ENCODE measurements at regions not wholly inside any gene's neighbourhood (a gene's known extent, or its start where the extent isn't known, plus 50 kb on each side); places are given as distances from the start of the nearest gene placed in this dataset.
A peak's percentile ranks its signal among the peaks of the same experiment; 100 is the strongest.

DNA sequence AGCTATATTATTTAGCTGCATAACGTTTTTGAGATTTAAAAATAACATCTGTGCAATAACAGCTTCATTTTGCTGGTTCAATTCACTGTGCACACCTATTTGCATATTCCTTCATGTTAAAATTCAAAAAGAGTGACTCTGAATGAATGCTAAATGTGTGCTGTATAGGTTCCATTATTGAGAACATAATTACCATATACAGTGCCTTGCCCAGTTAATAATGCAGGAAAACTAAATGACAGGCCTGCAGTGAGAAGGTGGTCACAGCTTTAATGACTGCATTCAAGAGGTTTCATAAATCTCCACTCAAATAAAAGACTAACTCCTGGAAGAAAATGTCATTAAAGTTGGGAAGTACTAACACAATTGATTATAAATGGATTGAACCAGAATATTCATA is 1183.2 kb upstream of the ADGRL3 start:
- DNase-seq (ENCODE audit: low spot score): no peak
- intact Hi-C loops (cut with DNase I): no loop called here
- no peak for ATAC-seq

DNA sequence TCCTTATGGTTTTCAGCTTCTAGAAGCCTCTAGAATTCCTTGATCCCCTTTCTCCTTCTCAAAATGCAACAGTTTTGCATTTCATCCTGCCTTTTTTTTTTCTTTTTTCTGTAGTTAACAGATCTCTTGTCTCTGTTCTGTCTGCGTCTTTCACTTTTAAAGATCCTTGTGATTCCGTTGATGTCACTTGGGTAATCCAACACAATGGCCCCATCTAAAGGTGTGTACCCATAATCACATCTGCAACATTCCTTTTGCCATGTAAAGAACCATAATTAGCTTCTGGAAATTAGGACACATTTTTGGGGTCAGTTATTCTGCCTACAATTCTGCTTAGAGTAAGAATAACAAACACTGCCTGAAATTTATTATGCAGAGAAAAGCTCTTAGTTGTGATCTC is 1180.9 kb upstream of the ADGRL3 start:
- ATAC-seq (no peak), DNase-seq (ENCODE audit: low spot score) (no peak)

DNA sequence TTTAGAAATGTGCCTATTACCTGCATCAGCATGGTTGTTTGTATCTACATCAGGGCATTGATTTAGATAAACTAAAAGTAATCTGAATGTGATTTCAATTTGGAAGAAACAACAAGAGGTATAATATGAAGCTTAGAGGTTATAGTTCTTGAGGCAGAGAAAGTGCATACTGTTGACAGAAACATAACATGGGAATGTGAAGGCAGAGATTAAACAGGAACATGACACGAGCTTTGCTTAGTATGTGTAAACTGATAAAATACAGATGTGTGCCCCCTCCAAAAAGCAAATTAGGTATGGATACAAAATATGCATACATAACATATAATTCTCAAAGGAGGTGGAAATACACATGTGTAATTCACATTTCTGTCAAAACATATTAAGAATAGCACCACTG is 1180.2 kb upstream of the ADGRL3 start:
- no peak for DNase-seq (ENCODE audit: low spot score)
- intact Hi-C loops (cut with DNase I): no loop called here
- ATAC-seq: no peak

More for the DNA sequence above, 1180.9 kb upstream of the ADGRL3 start:
- intact Hi-C loops (cut with DNase I): no loop called here

DNA sequence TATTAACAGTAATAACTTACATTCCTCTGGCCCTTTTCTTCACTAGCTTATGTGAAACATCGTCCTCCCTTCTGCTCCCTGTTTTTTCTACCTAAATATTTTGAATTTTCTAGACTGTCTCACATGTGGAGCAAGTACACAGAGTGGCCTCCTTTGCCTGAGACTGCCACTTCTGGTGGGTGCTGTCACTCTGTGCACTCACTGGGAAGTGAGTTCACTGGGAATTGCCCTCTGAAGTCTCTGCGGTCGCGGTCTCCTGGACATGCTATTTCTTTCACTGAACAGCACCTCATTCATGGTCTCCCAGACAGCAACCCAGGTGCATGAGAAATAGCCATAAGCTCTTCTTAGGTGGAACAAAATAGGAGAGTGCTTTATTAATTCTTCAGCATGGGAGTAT is 1179.7 kb upstream of the ADGRL3 start:
- ATAC-seq: no peak
- intact Hi-C loops (cut with DNase I): no loop called here

GRCh38 chr4:60033826-60034225 is 1166.3 kb upstream of the ADGRL3 start:
- DNase-seq (ENCODE audit: low spot score): no peak
- no peak for ATAC-seq
- intact Hi-C loops (cut with DNase I): no loop called here

More for the DNA sequence above, 1179.7 kb upstream of the ADGRL3 start:
- DNase-seq (ENCODE audit: low spot score): no peak

- intact Hi-C loops (cut with DNase I): no loop called here
- no peak for ATAC-seq
- no peak for DNase-seq (ENCODE audit: low spot score)
These were observed 1165.8 kb upstream of the ADGRL3 start for GRCh38 chr4:60034361-60034760.

GRCh38 chr4:60039908-60040307 is 1160.2 kb upstream of the ADGRL3 start:
- intact Hi-C loops (cut with DNase I): no loop called here
- ATAC-seq (no peak), DNase-seq (ENCODE audit: low spot score) (no peak)

- no peak for DNase-seq (ENCODE audit: low spot score)
- ATAC-seq: peak; percentile 28
- intact Hi-C loops (cut with DNase I): no loop called here
These were observed 1157.9 kb upstream of the ADGRL3 start for GRCh38 chr4:60042231-60042652.

DNA sequence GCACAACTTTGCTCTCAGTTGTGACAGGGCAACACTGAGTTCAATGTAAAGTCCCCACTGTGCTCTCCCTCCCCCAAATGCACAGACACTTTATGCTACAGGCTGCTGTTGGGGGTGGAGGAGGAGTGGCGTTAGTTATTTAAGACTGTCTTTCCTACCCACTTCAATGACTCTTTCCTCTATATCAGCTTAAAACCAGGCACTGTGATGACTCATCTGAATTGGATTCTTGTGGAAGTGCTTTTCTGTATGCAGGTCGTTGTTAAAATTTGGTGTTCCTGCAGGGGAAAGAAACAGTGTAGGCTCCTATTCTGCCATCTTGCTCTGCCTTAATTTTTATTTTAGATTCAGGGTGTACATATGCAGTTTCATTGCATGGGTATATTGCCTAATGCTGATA is 1157.2 kb upstream of the ADGRL3 start:
- ATAC-seq: no peak
- intact Hi-C loops (cut with DNase I): no loop called here
- DNase-seq (ENCODE audit: low spot score): no peak

- intact Hi-C loops (cut with DNase I): no loop called here
These were observed 1121.1 kb upstream of the ADGRL3 start for GRCh38 chr4:60078984-60079383.

DNA sequence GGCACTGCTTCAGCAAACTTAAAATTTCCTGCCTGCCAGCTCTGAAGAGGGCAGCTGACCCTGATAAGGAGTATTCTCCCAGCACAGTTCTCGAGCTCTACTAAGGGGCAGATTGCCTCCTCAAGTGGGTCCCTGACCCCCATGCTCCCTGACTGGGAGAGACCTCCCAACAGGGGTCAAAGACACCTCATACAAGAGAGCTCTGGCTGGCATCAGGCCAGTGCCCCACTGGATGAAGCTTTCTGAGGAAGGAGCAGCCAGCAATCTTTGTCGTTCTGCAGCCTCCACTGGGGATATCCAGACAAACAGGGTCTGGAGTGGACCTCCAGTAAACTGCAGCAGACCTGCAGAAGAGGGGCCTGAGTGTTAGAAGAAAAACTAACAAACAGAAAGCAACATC is 1118.3 kb upstream of the ADGRL3 start:
- DNase-seq (ENCODE audit: low spot score) (no peak), ATAC-seq (no peak)
- intact Hi-C loops (cut with DNase I): no loop called here

More at GRCh38 chr4:60078984-60079383, 1121.1 kb upstream of the ADGRL3 start:
- DNase-seq (ENCODE audit: low spot score) (no peak), ATAC-seq (no peak)

DNA sequence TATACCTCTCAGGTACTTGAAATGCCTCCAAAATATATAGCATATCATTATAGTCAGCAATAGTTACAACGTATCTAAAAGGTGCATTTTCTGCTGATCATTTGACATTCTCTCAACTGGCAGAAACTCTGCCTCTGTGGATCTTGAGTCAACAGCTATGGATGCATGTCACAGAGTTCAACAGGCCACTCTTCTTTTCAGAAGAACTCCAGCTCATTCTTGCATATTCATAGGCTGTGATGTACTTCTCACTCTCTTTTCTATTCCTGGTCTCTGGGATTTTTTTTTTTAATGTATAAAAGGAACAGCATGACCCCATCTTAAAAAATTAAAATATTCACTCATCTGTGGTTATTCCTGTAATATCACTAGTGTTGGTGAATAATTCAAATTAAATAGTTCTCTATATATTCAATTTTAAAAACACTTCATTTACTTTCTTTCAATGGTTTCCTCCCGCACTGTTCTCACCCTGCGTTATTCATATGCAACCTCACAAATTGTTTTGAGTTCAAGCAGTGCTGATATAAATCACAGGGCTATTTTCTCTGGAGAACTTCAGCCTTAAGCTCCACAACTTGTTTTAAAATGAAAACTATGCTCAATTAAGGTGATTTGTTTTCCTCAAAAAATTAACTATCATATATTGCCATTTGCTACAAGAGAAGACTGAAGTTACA is 1111.2 kb upstream of the ADGRL3 start:
- ATAC-seq (no peak), DNase-seq (ENCODE audit: low spot score) (no peak)
- intact Hi-C loops (cut with DNase I): no loop called here

- no peak for DNase-seq (ENCODE audit: low spot score)
- intact Hi-C loops (cut with DNase I): no loop called here
- no peak for ATAC-seq
These were observed 1110.4 kb upstream of the ADGRL3 start for GRCh38 chr4:60089546-60090273.

DNA sequence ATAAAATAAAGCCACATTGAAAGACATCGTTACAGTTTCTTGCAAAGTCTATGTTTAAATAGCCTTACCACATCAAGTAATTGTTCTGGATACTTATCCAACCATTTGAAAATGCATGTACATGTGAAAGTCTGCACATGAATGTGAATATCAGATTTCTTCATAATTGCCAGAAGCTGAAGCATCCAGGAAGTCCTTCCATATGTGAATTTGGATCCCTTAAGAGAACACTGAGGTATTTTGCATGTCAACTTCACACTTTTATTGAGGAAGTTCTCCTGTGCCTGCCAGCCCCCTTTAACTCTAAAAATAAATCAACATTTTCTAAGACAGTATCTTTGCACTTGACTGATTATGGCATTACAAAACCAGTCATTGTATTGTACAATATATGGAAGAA is 1103.5 kb upstream of the ADGRL3 start:
- DNase-seq (ENCODE audit: low spot score): no peak
- ATAC-seq: no peak
- intact Hi-C loops (cut with DNase I): no loop called here

DNA sequence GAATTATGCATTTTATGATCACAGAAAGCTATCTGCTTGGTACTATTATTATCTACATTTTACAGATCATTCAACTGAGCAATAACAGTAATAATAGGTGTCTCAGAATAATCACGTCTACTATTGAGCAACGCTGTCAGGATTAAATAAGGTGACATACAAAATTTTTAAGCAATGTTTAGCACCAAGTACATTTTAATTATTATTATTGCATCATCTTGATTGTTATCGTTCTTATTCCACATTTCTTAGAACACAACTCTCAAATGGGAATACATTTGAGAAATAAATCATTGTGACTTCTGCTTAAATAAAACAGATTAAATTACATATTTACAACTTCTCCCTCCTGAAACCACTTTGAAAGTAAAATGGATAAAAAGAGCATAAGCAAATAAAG is 1083.5 kb upstream of the ADGRL3 start:
- intact Hi-C loops (cut with DNase I): no loop called here
- ATAC-seq (no peak), DNase-seq (ENCODE audit: low spot score) (no peak)

- ATAC-seq (no peak), DNase-seq (ENCODE audit: low spot score) (no peak)
- intact Hi-C loops (cut with DNase I): no loop called here
These were observed 1082.3 kb upstream of the ADGRL3 start for GRCh38 chr4:60117726-60118323.

DNA sequence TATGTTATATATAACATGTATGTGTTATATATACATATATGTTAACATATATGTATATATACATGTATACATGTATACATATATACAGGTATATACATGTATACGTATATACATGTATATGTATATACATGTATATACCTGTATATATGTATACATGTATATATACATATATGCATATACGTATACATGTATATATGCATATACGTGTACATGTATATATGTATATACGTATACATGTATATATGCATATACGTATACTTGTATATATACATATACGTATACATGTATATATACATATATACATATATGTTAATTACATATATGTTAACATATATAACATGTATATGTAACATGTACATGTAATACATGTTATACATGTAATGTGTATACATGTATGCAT is 1077.3 kb upstream of the ADGRL3 start:
- DNase-seq (ENCODE audit: low spot score) (no peak), ATAC-seq (no peak)
- intact Hi-C loops (cut with DNase I): no loop called here

- DNase-seq (ENCODE audit: low spot score) (no peak), ATAC-seq (no peak)
- intact Hi-C loops (cut with DNase I): no loop called here
These were observed 1071.2 kb upstream of the ADGRL3 start for GRCh38 chr4:60128888-60129287.

DNA sequence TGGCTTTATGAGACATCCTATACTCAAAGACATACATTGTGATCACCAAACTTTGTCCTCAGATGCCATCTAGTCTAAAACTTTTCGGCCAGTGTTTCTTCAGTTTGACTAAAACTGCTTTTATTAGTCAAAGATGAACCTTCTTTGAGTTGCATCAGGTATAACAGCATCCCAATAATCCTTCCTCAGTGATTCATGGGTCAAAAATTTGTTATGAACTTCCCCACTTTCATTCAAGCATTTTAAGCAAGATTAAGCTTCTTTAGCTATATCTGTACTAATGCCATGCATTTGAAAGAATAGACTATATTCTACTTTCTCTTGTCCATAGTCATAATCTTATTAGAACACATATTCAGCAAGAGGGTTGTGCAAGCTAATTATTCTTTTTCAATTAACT is 1070.4 kb upstream of the ADGRL3 start:
- intact Hi-C loops (cut with DNase I): no loop called here
- DNase-seq (ENCODE audit: low spot score): no peak
- no peak for ATAC-seq

GRCh38 chr4:60133375-60133774 is 1066.8 kb upstream of the ADGRL3 start:
- intact Hi-C loops (cut with DNase I): no loop called here
- ATAC-seq (no peak), DNase-seq (ENCODE audit: low spot score) (no peak)
